SHP77 treated with DMSO at 0.1 percent for 48 hours (cell line): ENCODE measurements at regions not wholly inside any gene's neighbourhood (a gene's known extent, or its start where the extent isn't known, plus 50 kb on each side); places are given as distances from the start of the nearest gene placed in this dataset.
"Not testable (repeated sequence)": the region's sequence is repeated elsewhere in the genome, so short reads cannot be mapped to it uniquely, and the experiment has no call there.

Experiments used
- DNase-seq: peaks from one replicate; lab custom pipeline; 2025; lab: John Stamatoyannopoulos, UW

- peak; percentile 29 for DNase-seq
Observed at GRCh38 chr14:84436528-84436927, 1093.4 kb upstream of the FLRT2 start.

- peak; percentile 95 for DNase-seq
Observed at GRCh38 chr14:84442521-84442920, 1087.4 kb upstream of the FLRT2 start.

GRCh38 chr14:84445486-84445885 is 1084.5 kb upstream of the FLRT2 start:
- no peak for DNase-seq

GRCh38 chr14:84446250-84446649 is 1083.7 kb upstream of the FLRT2 start:
- no peak for DNase-seq

- DNase-seq: no peak
Observed at GRCh38 chr14:84453307-84453950, 1076.5 kb upstream of the FLRT2 start.

GRCh38 chr14:84454114-84454513 is 1075.8 kb upstream of the FLRT2 start:
- DNase-seq: no peak

GRCh38 chr14:84456946-84457345 is 1073.0 kb upstream of the FLRT2 start:
- no peak for DNase-seq

GRCh38 chr14:84458881-84459280 is 1071.1 kb upstream of the FLRT2 start:
- peak; percentile 38 for DNase-seq

- no peak for DNase-seq
Observed at GRCh38 chr14:84465880-84466279, 1064.1 kb upstream of the FLRT2 start.

GRCh38 chr14:84468153-84468552 is 1061.8 kb upstream of the FLRT2 start:
- DNase-seq: no peak

- no peak for DNase-seq
Observed at GRCh38 chr14:84477996-84478395, 1051.9 kb upstream of the FLRT2 start.

- DNase-seq: no peak
Observed at GRCh38 chr14:84482256-84483071, 1047.5 kb upstream of the FLRT2 start.

- no peak for DNase-seq
Observed at GRCh38 chr14:84483072-84483420, 1046.9 kb upstream of the FLRT2 start.

- not testable (repeated sequence) for DNase-seq
Observed at GRCh38 chr14:84484243-84484642, 1045.7 kb upstream of the FLRT2 start.

- no peak for DNase-seq
Observed at GRCh38 chr14:84485036-84485435, 1044.9 kb upstream of the FLRT2 start.

- no peak for DNase-seq
Observed at GRCh38 chr14:84490081-84490480, 1039.9 kb upstream of the FLRT2 start.

GRCh38 chr14:84492685-84493084 is 1037.3 kb upstream of the FLRT2 start:
- DNase-seq: no peak

- DNase-seq: no peak
Observed at GRCh38 chr14:84493779-84494178, 1036.2 kb upstream of the FLRT2 start.

- DNase-seq: no peak
Observed at GRCh38 chr14:84496677-84497076, 1033.3 kb upstream of the FLRT2 start.

- DNase-seq: not testable (repeated sequence)
Observed at GRCh38 chr14:84512823-84513222, 1017.1 kb upstream of the FLRT2 start.

- no peak for DNase-seq
Observed at GRCh38 chr14:84519836-84520235, 1010.1 kb upstream of the FLRT2 start.

GRCh38 chr14:84520711-84521338 is 1009.1 kb upstream of the FLRT2 start:
- DNase-seq: no peak

GRCh38 chr14:84523746-84524145 is 1006.2 kb upstream of the FLRT2 start:
- no peak for DNase-seq
